Endometrium (tissue), 2 donors: ENCODE measurements at regions not wholly inside any gene's neighbourhood (a gene's known extent, or its start where the extent isn't known, plus 50 kb on each side); places are given as distances from the start of the nearest gene placed in this dataset.

ENCODE experiments used
- FAIRE-seq: peaks from 2 replicates; lab custom pipeline; 2012; peaks lifted over from hg19 to GRCh38; lab: Jason Lieb, UNC
- donor health status: control.
- donor health status: control.

DNA sequence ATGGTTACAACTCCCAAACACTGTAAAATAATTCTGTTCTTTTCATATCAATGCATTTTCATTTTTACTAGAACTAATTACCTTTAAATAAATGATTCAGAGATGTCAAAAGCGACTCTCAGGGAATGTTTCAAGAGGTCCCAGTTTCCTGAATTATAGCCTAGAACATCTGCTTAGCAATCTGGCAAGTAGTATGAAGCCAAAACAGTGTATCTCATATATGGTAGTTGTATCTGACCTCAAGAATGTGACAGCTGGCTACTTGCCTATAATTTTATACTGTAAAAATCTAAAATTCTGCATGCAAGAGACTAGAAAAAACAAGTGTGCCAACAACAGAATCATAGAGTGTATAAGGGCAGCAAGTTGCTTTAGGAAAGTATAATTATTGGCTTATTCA, 187.7 kb upstream of the POU5F2 start:
- no peak for FAIRE-seq

DNA sequence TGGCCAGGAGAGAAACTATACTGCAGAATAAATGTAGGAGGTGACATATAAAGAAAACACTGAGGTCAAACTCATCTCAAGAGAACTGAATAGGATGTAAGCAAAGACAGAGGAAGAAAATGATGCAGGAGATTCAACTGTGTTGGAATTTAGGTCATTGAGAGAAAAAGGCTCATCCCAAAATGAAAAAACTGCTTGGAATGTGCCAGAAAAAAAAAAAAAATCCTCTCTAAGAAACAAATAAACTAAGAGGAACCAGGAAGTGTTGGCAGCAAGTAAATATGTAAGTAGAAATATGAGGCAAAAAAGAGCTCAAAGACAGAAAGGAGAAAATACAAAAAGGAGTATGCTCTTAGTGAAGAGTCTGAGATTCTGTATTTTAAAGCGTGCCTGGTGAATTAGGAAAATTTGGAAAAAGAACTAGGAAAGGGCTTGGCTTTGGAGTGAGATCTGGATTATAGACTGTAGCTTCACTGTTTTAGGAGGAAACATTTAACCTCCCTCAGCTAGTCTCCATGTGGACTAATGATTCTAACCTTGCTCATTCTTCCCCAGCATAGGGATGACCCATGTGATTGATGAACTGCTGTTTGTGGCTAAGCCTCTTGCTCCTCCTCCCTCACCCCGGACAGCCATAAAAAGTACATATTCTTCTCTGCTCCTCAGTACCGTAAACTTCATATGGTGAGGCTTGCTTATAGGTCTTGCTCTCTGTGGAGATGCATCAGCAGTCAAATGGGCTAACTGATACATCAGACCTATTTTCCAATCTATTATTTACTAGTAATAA, 185.6 kb upstream of the POU5F2 start:
- no peak for FAIRE-seq

DNA sequence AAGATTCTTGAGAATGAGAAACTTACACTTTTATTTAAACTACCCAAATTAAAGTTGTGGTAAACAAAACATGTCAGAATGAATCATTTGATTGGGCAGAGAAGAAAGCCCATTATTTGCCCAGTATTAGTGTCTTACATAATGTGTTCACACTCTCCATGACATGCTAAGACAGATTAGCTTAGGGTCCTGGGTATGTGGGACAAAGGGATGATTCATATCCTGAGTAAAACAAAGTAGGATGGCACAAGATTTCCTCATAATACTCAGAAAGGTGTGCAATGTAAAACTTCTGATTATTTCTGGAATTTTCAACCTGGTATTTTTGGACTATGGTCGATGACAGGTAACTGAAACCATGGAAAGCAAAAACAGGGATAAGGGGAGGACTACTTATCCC, 183.9 kb upstream of the POU5F2 start:
- no peak for FAIRE-seq

DNA sequence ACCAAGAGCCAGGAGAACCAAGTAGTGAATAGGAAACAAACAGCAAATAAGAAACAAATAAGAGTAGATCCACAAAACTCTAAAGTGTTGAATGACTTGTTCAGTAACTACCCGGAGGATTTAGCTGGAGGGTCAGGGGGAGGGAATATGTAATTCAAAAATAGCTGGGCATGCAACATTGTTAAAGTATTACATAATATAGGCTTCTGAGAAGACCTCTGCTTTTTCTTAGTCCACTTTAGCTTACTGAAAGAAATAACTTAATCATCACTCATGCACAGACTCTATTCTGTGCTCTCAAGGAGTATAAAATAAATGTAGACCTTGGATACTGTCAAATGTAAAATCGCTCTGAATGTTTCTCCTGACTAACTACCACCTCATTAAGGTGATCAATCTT, 183.2 kb upstream of the POU5F2 start:
- no peak for FAIRE-seq

DNA sequence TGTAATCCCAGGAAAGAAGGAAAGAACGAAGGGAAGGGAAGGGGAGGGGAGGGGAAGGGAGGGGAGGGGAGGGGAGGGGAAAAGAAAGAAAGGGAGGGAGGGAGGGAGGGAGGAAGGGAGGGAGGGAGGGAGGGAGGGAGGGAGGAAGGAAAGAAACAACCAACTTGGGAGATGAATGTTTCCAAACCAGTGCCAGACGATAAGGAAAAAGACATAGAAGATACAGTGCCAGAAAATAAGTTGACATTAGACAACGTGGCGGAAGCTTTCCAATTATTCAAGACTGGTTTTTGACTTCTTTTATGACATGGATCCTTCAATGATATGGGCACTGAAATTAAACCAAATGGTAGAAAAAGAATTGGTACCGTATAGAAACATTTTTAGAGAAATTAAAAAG, 181.2 kb upstream of the POU5F2 start:
- FAIRE-seq = no peak

DNA sequence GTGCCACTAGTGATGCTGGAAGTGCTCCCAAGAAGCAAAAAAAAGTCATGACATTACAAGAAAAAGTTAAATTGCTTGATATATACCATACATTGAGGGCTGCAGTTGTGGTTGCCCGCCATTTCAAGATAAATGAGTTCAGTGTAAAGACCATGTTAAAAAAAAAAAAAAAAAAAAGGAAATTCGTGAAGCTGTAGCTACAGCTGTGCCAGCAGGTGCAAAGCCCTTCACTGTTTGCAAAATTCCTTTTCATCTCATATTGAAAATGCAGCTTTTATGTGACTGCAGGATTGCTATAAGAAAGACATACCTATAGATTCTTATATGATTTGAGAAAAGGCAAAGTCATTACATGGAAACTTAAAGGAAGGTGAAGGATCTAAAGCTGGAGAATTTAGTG, 179.6 kb upstream of the POU5F2 start:
- FAIRE-seq = no peak

DNA sequence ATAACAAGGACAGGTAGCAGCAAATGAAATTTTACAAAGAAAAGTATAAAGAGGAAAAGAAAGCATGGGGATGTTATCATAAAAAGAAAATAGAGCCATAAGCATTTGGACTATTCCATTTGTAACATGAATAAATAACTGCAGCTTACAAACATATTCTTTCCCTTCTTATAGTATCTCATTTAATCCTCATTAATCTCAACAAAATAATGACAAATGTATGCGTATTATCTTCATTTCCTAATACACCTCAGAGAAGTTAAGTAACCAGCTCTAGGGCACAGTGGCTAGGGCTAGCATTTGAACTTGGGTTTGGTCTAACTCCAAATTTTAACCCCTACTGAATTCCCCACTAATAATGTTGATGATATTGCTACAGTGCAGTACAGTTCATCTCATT, 175.5 kb upstream of the POU5F2 start:
- no peak for FAIRE-seq

DNA sequence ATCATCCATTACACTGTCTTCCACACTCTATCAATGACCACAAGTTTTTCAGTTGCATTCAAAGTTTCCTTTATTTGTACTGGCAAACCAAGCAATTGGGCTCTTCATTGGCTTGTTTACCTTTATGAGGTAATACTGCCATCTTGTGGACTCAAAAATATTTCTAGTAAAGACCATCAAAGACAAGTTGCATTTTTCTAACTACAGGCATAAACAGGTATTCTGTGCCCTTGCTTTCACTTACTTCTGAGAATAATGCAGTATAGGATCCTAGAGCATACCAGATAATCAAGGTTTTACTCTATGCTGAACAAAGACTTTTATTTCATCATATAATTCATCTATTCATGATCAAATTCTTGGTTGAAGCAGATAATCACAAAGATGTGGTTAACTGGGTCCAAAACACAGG, 173.7 kb upstream of the POU5F2 start:
- FAIRE-seq = no peak

DNA sequence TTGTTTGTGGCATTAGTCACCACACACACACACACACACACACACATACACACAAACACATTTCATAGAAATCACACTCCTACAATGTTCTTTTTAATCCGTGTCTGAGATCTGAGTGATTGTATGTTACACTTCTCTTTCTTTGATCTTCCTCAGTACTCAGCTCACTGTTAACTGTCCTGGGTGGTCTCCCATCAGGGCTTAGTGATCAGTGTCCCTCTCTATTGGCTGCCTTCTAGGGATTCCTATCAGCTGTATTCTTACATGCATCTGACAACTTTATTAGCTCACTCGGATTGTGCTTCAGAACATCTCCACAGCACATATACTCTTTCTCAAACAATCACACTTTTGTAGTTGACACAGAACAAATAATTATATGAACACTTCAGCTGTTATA, 170.2 kb upstream of the POU5F2 start:
- no peak for FAIRE-seq

DNA sequence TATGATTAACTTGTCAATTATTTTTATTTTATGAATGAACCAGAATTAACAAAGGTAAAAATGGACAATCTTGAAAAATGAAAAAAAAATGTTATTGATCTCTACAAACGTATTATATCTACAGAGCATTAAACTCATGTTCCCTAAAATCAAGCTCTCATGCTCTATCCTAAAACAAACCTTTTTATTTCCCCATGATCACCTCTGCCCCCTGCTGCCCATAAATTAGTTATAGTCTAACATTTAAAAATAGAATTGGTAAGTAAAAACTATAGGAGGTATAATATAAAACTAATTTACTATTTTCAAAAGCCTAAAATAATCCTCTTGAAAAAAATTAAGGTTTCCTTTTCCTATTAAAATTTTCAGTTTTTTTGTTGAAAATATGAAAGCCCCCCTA, 168.0 kb upstream of the POU5F2 start:
- FAIRE-seq = peak; percentile 31

DNA sequence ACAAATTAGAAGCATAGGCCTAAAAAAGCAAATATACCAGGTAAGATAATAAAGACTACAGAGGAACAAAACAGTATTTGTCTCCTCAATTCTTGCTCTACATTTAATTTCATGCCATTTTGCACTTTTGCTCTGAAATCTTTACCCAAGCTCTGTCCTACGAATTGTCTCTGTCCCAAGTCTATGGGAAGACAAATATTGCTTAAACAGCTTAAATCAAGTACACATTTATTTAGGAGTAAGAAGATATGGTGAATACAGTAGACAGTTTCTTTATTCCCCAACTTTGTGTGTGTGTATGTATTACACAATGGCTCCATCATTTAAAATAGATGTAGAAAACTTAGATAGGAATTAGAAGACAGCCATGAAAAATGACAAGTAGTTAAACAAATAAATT, 163.5 kb upstream of the POU5F2 start:
- no peak for FAIRE-seq

DNA sequence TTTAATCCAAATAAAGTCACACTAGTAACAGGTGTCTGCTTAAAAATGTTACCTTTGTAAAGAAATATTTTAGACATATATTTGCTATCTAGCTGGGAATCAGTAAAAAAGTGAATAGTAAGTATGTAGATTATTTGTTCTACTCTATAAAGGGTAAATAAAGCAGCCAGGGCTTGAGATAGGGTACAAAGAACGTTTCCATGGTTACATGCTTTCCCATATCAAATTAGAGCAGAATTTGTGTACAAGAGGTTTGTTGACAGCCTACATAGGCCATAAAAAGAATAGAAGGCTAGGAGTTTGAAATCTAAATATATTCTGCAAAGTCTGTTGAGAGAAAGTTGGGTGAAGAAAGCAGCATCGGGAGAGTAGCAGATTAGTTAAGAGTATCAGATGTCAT, 160.9 kb upstream of the POU5F2 start:
- no peak for FAIRE-seq

DNA sequence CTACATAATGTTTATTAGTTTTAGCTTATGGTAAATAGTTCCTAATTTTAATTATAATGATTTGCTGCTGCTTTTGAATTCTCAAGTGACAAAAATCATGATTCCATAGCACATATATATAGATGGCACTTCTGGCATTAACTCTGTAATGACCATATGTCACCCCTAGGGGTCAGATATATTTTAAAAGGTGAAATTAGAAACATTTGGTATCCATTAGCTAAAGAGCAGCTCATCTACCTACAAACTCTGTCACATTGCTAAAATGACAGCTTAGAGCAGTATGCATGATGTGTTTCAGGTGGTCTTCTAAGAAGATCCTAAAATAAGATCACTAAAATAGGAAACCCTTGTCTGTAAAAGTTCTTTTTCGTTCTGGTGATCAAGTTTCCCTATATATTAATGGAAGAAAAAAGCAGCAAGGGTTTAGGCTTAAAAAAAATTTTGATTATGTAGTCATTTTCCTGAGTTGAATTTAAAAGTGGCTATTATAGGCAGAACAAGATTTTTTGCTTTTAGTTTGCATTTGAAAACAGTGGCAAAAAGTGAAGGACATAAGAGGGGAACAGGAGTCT, 157.7 kb upstream of the POU5F2 start:
- FAIRE-seq = no peak

DNA sequence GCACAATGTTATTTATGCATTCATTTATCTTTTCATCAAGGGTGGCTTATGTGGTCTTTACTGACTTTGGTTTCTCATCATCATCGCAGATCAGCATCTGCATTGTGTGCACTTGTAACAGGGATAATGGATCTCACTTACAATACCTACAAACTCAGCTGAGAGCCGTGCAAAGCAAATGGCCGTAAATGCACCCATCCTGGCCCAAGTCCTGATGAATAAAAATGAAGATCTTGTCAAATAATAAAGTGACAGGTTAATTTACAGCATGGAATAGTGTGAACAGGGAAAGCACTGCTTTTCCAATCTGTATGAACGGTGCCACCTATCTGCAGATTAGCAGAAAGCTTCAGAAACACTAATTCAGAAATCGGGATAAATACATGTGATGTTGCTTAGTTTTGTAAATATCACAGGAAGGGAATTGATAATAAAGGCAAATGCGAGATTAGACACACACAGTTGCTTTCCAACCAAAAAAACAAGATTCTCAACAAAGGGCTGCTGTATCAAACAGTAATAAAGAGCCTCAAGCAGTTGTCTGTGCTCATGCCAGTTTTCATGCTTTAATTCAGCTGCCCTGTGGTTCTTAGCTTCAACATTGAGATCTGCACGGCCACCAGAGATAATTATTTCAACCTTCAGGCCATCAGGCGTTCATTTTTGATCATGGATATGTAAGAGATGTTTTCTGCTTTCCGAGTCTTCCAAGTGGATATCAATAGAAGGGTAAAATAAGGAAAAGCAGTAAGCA, 153.4 kb upstream of the POU5F2 start:
- FAIRE-seq = no peak

DNA sequence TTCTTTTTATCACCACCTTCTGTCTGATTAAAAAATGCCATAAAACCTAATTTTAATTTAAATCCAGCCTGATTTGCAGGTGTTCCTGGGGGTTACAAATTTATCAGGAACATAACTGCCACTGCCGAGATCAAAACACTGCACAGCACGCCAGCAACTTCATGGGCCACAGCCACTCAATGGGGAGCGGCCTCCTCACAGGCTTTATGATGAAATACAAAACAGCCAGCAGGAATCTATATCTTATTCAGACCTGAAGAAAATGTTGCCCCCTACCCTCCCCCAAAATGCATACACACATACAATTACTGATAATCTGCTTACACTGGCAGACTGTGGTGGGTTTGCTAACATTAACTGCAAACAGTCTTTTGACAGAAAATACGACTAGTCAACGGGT, 151.7 kb upstream of the POU5F2 start:
- no peak for FAIRE-seq

DNA sequence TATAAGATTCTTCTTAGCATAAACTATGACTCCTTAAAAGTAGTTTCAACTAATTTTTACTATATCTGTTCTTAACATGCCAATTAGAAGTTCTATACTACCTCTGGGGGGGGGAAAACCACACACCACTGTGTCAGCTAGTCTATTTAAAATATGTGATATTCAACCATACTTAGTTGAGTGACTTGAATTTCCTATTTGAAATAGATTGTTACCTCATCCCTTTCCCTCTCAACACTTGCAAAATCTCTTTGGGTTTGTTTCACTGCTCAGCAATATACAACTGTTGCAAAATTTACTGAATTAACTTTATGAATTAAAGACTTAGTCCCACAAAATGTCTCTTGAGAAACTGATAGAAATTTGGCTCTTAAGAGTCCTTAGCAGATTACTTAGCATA, 151.1 kb upstream of the POU5F2 start:
- no peak for FAIRE-seq

DNA sequence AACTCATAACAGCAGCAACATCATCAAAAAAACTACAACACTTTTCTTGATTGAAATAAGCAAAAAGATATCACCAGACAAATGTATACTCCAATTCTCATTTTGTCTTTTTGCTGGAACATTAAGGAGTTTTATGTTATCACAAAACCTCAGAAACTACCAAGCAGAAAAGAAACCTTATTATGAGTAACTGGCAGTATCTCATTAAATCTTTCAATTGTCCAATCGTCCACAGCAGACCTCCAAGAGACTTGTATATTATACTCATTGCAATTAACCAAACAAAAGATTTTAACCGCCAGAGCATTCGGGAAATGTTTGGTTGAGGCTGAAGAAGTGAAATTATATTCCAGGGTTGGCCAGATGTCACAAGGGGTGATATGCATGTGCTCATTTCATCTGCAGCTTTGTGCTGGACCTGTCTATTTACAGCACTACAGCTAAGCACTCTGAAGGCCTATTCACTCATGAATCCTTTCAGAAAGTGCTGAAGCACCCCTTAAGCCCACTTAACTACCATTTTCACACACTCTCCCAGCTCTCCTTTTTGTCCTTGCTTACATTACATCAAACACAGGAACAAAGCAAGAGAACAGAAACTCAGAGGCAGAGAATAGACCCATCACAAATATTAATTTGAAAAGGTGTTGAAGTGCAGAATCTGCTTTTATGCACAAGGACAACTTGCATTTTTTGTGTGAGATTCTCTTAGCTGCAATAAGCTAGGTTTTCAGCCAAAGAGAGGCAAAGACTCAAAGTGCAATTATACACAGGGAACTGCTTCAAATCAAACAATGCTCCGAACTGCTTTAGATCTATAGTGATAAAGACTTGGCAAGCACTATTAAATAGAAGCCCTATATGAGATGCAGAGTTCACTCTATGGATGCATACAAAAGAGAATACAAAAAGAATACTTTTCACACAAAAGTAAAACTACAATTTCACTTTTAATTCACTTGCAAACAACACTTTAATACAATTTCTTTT, 150.4 kb upstream of the POU5F2 start:
- no peak for FAIRE-seq

DNA sequence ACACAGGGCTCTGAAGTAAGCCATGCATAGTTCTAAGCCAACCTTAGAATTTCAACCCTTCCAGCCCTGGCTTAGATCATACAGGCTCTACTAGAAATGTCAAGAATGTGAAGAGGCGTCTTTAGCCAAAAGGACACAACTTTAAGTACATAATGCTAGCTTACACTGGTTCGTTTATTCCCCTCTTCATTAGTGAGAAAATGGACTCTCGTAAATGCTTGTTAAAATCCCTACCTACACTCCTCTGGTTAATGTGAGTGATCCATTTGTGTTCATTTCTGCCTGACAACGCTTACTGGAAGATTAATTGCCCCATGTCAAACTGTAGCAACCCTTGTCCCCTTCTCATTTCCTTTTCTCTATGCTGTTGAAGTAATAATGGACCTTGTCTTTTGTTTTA, 149.3 kb upstream of the POU5F2 start:
- FAIRE-seq = no peak

DNA sequence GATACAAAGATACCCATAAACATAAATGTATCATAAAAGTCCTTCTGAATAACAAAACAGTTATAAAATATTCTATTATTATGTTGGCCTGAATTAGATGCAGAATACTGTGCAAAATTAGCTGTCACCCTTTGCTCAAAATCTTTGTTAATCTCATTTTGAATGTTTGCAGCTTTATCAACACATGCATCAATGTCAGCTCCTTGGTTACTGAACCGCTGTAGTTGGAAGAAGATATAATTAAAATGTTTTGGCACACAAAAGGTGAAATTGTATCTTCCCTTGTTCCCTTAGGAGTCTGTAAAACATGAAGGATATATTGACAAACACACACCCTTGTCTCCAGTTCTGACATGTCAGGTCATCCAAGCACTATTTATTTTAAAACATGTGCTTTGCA, 146.3 kb upstream of the POU5F2 start:
- FAIRE-seq = no peak

DNA sequence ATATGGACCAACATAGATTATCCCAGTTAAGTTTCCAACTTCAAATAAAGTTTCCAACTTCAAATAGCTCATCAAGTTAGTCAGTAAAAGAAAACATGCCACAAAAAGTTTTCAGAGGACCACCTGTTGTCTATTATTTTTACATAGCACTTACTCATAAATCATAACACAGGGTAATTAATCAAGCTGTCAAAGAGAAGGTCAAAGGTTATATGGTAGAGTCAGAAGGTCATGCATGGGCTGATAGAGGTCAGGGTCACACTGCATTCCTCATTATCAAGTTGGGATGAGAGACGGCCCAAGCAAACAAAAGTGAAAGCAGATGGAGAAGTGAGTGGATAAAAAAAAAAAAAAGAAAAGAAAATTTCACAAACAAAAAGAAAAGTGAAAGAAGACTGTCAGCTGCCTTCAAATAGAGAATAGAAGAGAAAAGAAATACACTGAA, 145.5 kb upstream of the POU5F2 start:
- FAIRE-seq = no peak

DNA sequence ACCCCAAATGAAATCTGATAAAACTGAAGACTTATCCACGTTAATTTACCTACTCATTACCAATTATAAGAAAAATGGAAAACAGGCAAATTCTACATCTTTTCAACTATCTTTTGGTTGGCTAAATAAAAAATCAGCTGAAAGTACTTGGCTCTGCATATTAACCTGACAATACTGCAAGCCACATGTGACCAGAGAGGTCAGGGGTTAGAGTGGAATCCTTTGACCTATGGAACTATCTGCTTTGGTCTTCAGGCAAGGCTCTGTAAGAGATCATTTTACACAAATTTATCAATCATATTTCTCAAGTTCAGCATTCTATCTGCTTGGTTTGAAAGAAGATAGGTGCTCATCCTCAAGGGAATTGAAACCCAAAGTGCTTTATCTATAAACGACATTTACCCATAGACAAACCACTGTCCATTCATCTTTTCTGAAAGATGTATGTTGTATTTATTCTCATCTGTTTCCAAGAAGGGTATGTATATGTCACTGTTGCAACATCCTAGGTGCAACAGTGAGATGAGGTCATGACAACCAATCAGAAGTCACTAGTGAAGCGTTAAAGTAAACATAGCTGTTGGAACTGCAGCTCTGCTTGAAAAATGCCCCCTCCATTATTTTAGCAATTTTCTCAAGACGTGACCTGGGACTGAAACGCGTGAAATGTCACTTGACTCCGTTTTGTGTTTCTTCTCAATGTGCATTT, 144.9 kb upstream of the POU5F2 start:
- FAIRE-seq = no peak

DNA sequence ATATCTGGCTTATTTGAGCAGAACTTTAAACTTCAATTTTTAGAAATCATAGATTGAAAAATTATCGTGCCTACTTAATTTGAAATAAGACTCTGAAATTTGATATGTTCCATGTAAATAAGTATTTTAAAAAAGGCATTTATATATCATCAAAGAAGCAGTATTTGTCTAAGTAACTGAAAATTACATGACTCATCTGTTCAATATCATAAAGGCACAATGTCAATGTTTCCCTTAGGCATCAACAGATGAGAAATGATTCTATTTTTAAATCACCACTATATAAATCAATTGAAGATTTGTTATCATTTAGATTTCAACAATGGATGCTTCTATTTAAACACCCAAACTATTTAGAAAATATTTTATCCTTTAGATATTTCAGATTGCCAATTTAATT, 142.9 kb upstream of the POU5F2 start:
- FAIRE-seq = no peak
